ENCODE measurements at regions not wholly inside any gene's neighbourhood (a gene's known extent, or its start where the extent isn't known, plus 50 kb on each side); places are given as distances from the start of the nearest gene placed in this dataset.
A peak's percentile ranks its signal among the peaks of the same experiment; 100 is the strongest.

DNA sequence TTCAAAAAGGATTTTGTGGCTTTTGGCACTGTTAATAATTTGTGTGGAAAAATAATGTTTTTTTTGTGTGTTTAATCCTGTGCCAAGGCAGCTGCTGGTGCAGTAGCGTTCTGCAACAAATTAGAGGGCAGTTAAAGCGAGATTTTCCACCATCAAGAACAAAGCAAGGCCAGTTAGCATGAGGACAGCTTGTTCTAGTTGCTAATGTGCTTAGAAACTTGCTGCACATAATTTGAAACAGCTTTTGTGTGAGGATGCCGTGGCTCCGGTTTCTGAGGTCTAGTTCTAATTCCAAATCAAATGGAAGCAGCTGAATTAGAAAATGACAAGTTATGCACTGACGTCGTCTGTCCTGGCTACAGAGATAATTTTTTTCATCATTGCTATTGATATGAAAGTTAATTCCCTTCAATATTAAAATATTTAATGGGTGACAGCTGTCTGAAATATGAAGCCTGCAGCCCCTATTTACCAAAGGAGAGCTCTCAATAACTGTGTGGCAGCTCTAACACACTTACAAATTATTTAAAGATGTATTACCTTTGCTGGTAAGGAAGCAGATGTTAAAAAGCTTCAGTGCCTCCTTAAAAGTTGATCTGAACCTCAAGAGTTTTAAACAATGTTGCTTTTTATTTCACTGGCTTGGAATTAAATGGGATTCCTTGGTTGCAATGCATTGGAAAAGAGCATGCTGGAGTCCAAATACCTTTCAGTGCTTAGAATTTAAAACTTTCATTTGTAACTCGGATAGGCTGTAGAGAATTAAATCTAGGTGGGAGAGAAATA, 128.6 kb downstream of the SPATA31D1 start:
- DNase-seq (ENCODE audit: low read depth, low spot score) = no peak
- POLR2A ChIA-PET = no interaction called here
- CTCF ChIA-PET = interaction anchor here (1.2 kb wide), 1 partner anchor 32 kb away, joined by 3 read pairs; no protein-coding TSS in a partner anchor
- no peak for TF ChIP-seq CTCF (IDR thresholded peaks at IDR 0.05; ENCODE audit: insufficient read depth, low read length, missing control alignments)
- no peak overlapping the region for H3K4me3 ChIP-seq (ENCODE audit: low read depth, low read length)

- CTCF ChIA-PET = no interaction called here
- no peak for DNase-seq (ENCODE audit: low read depth, low spot score)
- H3K4me3 ChIP-seq (ENCODE audit: low read depth, low read length) = no peak overlapping the region
- POLR2A ChIA-PET = no interaction called here
- TF ChIP-seq CTCF (IDR thresholded peaks at IDR 0.05; ENCODE audit: insufficient read depth, low read length, missing control alignments) = no peak
These were observed 134.2 kb downstream of the SPATA31D1 start for GRCh38 chr9:82122731-82123130.

DNA sequence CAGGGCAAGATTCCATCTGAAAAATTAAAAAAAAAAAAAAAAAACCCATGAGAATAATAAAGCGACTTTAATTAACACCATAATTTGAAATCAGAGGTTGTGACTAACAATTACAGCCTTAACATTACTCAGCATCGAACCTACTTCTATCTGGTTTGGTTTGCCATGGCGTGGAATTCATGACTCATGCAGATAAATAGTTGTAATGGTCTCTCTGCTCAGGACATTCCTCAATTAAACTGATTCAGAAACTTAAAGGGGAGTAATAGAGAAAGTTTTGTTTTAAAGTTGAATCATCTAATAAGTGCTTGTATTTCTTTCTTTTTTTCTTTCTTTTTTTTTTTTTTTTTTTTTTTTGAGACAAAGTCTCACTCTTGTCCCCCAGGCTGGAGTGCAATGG, 135.5 kb downstream of the SPATA31D1 start:
- CTCF ChIA-PET = no interaction called here
- TF ChIP-seq CTCF (IDR thresholded peaks at IDR 0.05; ENCODE audit: insufficient read depth, low read length, missing control alignments) = no peak

GRCh38 chr9:82126256-82126655, 137.7 kb downstream of the SPATA31D1 start:
- no peak overlapping the region for H3K4me3 ChIP-seq (ENCODE audit: low read depth, low read length)
- no peak for DNase-seq (ENCODE audit: low read depth, low spot score)
- POLR2A ChIA-PET = no interaction called here
- TF ChIP-seq CTCF (IDR thresholded peaks at IDR 0.05; ENCODE audit: insufficient read depth, low read length, missing control alignments) = no peak
- CTCF ChIA-PET = interaction anchor here (1.2 to 1.6 kb wide), 2 partner anchors 603 to 835 kb away, joined by 3 read pairs; no protein-coding TSS in a partner anchor

More for the DNA sequence above, 135.5 kb downstream of the SPATA31D1 start:
- H3K4me3 ChIP-seq (ENCODE audit: low read depth, low read length) = no peak overlapping the region
- peak; percentile 74 for DNase-seq (ENCODE audit: low read depth, low spot score)
- POLR2A ChIA-PET = no interaction called here

GRCh38 chr9:82127465-82127864, 138.9 kb downstream of the SPATA31D1 start:
- no peak overlapping the region for H3K4me3 ChIP-seq (ENCODE audit: low read depth, low read length)
- ChIA-PET POLR2A (no interaction called here), CTCF (interaction anchor here (1.2 to 1.6 kb wide), 2 partner anchors 605 to 834 kb away, joined by 3 read pairs; no protein-coding TSS in a partner anchor)
- no peak for DNase-seq (ENCODE audit: low read depth, low spot score)
- no peak for TF ChIP-seq CTCF (IDR thresholded peaks at IDR 0.05; ENCODE audit: insufficient read depth, low read length, missing control alignments)

DNA sequence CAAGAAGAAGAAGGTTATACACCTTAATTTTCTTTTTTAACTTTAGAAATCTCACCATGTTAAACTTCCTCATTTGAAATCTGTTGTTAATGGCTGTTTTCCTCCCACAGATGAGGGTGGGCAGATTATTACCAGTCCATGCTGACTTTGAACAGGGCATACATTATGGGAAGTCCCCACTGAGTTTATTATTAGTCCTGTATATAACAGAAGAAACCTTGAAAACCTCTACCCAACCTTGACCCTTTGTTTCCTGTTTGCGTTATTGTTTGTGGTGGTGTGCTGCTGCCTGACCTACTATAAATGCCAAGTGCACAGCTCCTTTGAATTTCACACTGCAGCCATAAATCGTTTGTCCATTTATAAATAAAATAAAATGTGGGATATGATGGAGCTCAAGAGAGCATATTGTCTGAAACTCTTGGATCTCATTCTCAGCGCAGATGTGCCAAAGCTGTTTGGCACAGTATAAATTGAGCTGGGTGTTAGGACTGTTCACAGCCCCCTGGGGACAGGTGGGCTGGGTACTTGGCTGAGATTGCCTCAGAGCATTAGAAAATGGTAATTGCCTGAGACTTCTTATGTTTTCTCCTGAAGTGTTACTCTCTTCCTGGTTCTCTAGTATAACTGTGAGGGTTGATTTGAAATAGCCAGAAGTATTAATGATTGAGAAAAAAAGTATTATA, 139.6 kb downstream of the SPATA31D1 start:
- no peak for TF ChIP-seq CTCF (IDR thresholded peaks at IDR 0.05; ENCODE audit: insufficient read depth, low read length, missing control alignments)
- DNase-seq (ENCODE audit: low read depth, low spot score) = no peak
- H3K4me3 ChIP-seq (ENCODE audit: low read depth, low read length) = no peak overlapping the region
- POLR2A ChIA-PET = no interaction called here
- CTCF ChIA-PET = no interaction called here
